HG03571 (cell line): ENCODE measurements at regions not wholly inside any gene's neighbourhood (a gene's known extent, or its start where the extent isn't known, plus 50 kb on each side); places are given as distances from the start of the nearest gene placed in this dataset.
"Not testable (repeated sequence)": the region's sequence is repeated elsewhere in the genome, so short reads cannot be mapped to it uniquely, and the experiment has no call there.

Source experiments
- ATAC-seq: cut with Tn5 transposase; IDR thresholded peaks from one replicate; pipeline ENCODE4 v1.9.1; 2021; ENCODE audit not compliant: unreplicated experiment

DNA sequence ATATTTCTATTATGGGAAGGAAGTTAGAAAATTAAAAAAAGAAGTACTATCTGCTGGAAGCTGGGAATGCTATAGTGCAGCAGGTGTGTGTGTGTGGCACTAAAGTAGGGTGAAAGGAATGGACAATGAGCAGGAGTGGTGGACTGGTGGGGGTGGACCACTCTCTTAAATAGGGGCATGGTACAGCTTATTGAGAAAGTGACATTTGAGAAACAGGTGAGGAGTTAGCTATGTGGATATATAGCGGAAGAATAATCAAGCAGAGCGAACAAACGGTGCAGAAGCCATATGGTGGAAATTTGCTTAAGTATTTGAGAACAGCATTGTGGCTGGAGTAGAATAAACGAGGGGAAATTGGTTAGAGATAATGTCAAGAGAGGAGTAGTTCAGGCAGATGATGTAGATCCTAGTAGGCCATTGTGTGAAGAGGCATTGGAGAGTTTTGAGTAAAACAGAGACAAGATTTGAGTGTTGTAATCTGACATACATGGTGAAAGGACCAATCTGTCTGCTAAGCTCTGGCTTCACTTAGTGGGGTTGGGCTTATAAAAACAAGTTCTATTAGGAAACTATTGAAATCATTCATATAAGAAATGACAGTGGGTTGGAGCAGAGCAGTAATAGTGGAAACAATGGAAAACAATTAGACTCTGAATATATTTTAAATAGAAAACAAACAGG, 149.2 kb upstream of the SYT10 start:
- ATAC-seq = no peak

DNA sequence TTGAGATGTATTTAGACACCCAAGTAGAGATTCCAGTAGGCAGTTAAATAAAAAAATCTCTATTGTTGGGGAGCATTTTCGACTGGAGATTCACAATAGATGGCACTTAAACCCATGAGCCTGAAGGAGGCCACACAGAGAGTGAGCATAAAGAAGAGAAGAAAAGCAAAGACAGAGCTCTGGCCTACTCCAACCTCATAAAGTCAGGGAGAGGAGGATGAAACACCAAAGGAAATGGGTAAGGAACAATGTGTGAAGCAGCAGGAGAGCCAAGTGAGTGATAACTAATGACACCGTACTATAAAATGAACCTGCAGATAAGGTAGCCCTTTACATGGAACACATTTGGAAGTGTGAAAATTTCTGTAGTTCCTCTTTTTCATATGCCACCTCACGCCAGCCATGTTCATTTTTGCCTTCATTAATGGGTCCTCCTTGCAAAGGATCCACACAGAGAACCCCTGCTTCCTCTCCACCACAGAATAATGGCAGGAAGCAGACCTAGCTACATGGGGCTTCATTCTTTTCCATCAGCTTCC, 150.0 kb upstream of the SYT10 start:
- ATAC-seq = no peak

DNA sequence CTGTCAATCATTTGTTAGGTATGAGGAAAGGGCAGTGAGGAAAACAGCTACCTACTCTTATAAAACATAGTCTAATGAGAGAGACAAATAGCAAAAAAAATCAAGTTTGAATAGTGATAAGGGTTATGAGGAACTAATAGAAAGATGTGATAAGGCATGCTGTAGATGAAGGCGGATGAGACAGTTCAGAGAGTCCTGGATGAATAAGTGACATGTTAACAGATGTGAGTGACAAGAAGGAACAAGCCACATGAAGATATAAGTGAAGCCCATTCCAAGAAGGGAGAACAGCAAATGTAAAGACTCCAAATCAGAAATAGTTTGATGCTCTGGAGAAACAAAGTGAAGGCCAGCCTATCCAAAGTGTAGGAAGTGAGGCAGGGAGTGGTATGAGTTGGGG, 154.1 kb upstream of the SYT10 start:
- no peak for ATAC-seq

DNA sequence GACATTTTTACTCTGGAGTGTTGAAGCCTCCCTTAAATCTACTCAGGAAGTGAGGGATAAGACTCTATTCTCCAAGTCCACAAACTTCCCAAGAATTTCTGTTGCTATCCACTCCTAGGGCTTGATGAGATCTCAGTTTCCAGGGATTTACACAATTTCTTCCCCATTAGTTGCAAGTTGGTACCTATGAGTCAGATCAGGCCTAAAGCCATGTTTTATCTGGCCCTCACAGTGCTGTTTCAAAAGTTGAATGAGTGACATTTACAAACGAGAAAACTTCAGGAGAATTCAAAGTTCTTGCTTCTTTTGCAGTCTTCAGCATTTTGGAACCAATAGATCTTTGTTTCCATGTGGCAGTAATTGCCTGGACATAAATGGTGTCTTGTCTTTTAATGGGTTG, 156.4 kb upstream of the SYT10 start:
- ATAC-seq = no peak

DNA sequence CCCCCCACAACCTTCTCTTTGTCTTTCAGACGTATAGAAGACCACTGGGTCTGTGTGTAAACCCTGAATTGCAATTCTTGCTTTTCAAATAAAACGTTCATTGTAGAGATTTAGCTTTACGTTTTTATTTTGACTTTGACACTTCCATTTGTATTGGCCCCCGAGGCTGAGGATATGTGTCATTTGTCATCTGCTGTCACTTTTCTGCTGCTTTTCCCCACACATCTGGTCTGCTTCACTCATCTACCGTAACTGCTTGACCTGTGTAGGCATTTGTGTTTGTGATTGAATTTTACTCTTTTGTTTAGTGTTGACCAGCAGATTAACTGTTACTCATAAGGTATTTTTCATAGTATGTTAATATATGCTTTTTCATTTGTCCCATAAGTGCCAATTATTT, 157.2 kb upstream of the SYT10 start:
- ATAC-seq = no peak

DNA sequence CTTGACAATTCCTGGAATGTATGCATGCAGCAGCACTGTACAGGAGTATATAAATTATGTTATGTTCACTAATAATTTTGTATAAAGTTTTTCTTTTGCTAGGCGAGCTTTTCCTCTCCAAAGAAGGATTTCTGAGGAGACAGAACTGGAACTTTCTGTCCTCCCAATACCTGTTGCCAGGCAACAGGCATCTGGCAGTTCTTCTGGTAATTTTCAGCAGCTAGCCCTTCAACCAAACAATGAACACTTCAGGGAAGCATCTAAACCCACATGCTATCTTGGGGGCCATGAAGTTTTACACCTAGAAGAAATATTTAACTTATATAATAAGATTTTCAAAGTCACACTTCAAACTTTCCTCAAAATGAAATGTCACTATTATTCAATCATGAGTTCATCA, 162.9 kb upstream of the SYT10 start:
- no peak for ATAC-seq

DNA sequence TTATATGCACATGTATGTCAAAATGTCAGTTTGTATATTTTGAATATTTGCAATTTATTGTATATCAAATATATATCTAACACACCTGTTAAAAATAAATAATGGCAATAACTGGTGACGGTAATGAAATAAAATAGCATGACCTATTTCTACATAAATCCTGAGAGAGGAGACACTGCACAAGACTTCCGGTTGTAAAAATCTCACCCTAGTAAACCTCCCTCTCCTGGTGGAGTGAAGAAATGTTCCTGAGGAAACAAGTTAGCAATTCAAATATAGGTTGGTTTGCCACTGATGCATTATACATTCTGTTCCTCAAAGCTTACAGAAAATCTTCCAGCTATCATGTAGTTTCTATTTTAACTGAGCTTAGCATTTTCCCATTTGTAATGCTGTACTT, 166.1 kb upstream of the SYT10 start:
- ATAC-seq = no peak

DNA sequence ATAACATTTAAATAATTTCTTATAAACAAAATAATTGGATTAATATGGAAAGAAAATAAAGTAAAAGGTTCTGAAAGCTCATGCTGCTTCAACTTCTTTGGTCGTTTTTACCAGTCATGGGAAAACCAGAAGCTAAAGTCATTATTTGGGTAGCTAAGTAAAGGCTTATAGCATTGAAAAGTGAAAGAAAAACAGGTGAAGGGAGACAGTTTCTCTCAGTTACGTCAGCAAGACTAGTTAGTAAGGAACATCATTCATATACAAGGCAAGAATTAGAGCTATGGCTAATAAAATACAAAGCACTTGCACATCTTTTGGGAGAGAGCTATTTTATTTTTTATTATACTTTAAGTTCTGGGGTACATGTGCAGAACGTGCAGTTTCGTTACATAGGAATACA, 170.3 kb upstream of the SYT10 start:
- ATAC-seq = no peak

DNA sequence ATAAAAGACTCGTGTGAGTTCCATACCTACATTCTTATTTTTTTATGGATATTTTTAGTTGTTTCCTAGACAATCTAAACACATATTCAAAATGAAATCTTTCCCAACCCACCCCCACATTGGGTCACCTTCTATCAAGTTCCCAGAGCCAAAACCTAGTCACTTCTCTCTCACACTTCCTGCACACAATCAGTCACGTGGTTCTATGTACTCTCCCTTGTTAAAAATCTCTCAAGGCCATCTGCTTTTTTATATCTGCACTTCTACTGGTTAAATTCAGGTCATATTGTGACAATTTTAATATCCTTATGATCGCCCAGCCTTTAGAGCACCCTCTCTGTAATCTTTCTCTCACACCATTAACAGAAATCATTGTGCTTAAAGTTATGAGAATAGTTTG, 175.0 kb upstream of the SYT10 start:
- no peak for ATAC-seq

DNA sequence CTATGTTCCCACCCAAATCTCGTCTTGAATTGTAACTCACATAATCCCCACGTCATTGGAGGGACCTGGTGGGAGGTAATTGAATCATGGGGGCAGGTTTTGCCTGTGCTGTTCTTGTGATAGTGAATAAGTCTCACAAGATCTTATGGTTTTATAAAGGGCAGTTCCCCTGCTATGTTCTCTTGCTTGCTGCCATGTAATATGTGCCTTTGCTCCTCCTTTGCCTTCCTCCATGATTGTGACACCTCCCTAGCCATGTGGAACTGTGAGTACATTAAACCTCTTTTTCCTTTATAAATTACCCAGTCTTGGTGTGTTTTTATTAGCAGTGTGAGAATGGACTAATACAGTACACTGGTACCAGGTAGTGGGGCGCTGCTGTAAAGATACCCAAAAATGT, 177.6 kb upstream of the SYT10 start:
- no peak for ATAC-seq

DNA sequence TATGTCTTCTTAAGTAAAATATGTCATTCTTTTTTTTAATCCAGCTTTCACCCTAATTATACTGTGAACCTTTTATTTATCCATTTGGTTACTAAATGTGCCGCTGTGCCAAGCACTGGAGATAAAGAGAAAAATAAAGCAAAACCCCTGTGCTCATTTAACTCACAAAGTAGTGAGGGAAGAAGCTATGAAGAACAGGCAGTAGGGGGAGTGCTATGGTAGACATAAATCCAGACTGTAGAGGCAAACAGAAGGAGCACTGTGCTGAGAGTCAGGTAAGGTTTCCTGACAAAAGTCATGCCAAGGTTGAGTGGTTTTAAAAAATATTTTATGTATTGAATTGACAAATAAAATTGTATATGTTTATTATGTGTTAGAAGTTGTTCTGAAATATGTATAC, 188.5 kb upstream of the SYT10 start:
- ATAC-seq = no peak

DNA sequence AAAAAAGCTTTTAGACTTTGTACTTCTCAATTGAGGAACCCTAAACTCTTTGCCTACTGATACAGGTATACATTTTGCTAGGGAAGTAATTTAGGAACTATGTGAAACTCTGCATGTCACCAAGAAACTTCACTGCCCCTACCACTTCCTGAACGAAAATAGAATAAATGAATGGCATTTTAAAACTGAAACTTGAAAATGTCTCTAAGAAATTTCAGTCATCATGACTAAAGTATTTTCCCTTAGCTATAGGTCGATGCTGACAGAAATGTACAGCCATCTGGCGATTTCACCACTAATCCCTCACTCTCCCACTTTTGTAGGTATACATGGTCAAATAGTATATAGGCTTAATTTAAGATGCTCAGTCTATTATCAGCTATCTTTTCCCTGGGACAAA, 194.9 kb upstream of the SYT10 start:
- no peak for ATAC-seq

DNA sequence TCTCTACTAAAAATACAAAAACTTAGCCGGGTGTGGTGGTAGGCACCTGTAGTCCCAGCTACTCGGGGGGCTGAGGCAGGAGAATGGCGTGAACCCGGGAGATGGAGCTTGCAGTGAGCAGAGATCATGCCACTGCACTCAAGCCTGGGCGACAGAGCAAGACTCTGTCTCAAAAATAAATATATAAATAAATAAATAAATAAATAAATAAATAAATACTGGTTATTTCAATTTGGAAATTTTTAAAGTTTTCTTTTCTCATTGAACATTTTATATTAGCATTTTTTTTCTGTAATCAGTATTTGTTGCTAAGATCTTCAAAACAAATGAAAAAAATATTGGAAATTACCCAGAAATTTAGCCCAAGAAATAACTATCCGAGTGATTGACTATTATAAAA, 197.3 kb upstream of the SYT10 start:
- ATAC-seq = not testable (repeated sequence)

DNA sequence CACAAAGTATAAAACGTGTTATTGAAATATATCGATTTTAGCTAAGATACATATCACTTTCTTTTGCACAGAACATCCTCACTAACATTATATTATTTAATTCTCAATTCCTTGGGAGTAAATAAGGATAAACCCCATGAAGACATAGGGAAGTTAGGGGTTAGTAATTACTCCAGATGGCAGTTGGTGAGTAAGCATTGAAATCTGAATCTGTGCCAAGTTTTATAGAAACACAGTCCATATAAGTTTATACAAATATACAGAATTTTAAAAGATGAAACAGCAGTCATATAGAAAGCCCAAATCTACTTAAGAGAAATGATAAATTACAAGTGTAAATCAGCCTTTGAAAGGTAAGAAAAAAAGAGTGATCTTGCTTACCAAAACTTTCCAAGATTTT, 200.4 kb upstream of the SYT10 start:
- ATAC-seq = no peak

DNA sequence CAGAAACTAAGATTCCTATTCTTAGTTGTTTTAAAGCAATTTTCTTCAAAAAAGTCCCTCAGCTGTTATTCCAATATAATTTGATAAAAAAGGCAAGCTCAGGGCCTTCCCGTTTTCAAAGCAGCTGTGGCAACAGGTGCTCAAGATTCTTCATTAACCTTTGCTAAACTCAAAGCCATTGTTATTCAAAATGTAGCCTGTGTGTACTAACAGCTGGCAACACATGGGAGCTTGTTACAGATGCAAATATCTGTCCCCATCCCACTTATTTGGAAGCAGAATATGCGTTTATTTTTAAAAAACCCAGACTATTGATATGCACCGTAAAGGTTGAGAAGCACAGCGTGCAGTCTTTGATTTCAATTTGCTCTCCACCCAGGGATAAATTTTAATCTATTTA, 210.4 kb upstream of the SYT10 start:
- ATAC-seq = no peak

DNA sequence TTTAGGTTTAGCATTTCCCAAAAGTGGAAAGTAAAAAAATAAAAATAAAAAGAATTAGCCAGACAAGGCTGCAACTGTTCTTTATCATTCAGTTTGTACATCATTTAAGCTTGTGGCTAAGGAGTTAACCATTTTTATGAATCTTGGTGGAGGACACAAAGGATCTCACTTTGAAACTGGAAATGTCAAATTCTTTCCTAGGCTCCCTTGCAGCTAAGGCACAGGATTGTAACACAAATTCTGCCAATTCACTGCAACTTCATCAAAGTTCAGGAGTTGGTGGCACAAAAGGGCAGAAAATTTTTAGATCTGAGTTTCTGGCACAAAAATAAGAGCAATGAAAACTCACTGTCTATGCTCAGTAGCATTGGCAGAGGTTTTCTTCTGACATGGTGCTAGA, 211.2 kb upstream of the SYT10 start:
- no peak for ATAC-seq

DNA sequence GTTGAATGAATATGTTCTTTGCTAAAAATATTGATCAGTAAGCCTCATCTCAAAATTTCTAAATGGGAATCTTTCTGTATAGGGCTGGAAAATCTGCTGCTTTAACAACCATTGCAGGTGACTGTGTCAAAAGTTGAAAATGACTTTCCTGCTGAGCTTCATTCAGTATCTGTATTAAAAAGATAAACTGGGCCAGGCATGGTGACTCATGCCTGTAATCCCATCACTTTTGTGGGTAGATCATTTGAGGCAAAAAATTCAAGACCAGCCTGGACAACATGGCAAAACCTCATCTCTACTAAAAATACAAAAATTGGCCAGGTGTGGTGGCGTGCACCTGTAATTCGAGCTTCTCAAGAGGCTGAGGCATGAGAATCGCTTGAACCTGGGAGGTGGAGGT, 213.7 kb upstream of the SYT10 start:
- ATAC-seq = no peak

DNA sequence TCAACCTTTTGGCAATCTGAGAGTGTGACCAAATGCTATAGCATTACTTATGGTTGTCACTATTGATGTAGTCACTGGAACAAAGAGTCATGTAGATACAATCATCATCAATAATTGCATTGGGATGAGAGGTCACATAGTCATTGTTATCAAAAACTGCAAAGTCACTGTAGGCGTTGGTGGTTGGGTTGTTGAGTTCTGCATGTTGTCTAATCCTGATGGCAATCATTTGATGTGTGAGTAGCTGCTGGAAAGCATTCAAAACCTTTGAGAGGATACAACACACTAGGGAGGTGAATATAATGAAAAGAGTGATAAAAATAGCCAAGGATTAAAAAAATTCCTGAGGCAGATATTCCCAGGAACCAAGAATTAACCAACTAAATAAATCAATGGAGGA, 214.7 kb upstream of the SYT10 start:
- ATAC-seq = no peak

DNA sequence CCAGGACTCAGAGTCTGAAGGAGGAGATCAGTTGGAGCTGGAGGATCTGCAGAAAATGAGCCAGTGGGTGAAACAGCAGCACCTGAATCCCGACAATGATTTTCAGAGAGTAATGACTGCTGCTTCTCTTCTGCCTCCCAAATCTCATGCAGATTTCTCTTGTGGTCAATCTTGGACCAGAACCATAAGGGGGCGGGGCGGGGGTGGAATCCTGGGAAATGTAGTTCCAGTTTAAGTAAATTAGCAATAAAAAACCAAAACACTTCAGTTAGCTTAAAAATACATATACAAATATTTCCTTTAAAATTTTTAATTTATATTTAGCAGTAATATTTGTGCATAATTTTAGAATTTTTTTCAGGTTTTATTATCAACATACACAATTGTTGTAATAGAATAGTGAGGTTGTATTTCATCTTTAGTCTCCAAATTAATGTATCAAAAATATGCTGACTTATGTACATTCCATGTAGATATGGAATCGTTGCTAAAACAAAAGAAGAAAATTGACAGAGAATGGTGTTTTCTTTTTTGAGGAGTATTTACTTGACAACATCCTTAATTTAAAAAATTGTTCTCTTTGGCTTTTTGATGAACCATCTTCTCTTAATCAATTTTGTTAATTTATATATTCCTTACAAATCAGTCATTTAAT, 223.5 kb upstream of the SYT10 start:
- no peak for ATAC-seq

DNA sequence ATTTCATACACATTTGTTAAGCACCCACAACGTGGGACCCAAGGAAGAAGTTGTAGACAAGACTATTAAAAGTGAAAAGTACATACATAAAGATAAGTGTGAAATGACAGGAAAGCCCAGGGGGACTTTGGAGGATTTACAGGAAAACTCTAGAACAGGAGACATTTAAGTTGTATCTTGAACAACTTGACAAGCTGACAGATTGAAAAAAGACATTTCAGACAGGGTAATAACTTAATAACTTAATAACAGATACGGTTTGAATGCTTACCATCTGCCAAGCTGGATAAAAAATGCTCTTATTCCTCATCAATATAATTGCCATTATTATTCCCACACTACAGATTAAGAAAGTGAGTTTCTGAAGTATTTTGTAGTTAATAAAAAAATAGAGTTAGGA, 229.7 kb upstream of the SYT10 start:
- ATAC-seq = no peak

DNA sequence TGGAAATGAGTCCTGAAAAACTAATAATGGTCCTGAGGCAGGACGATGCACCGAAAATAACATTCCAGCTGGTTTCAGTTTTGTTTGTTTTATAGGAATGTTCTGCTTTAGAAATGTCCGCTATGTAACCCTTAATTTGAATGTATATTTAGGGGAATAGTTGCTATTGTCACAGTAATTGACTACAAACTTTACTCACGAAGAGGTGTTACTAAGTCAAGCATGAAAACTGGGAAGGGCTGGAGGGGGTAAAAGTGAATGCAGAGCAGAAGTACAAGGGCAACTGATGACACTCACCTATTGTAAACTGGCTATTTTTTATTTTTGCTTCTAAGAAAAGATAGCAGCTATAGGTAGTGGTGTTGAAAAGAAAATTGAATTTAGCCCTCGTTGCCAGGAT, 230.7 kb upstream of the SYT10 start:
- ATAC-seq = no peak

DNA sequence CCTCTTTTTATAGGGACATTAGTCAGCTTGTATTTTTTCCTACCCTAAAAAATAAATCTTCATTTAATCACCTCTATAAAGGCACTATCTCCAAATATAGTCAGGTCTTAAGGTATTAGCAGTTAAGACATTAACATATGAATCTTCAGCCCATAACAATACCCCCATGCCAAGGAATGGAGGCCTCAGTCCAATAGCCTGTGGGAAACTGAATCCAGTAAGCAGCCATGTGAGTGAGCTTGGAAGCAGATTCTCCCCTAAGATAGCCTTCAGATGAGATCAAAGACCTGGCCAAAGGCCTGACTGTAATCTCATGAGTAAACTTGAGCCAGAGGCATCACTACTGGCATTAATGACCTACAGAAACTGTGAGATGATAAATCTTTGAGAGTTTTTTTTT, 232.1 kb upstream of the SYT10 start:
- no peak for ATAC-seq
